ENCODE measurements at regions not wholly inside any gene's neighbourhood (a gene's known extent, or its start where the extent isn't known, plus 50 kb on each side); places are given as distances from the start of the nearest gene placed in this dataset.

DNA sequence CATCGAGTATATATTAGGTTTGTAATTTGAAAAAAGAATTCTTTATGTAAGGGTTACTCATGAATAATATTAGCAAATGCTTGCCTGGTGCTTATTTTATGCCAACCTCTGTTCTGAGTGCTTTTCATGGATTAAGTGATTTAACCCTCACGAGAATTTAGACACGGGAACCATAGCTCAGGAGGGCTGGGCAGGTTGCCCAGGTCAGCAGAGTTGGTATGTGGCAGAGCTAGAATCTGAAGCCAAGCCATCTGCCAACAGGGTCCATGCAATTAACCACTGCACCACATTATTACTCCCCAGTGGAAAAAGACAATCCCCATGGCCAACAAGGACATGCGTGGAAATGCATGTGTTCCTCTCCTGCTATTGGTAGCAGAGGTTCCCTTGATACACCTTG, 345.6 kb downstream of the CDC5L start:
- H3K9ac ChIP-seq (ENCODE audit: low read length), result no peak overlapping the region
- TF ChIP-seq RAD21 (conservative IDR thresholded peaks at IDR 0.05) (no peak), REST (IDR thresholded peaks at IDR 0.05; ENCODE audit: borderline replicate concordance) (no peak), EZH2 (IDR thresholded peaks at IDR 0.05; ENCODE audit: borderline replicate concordance, insufficient read depth, low read length, poor library complexity, severe bottlenecking) (no peak), POLR2AphosphoS5 (IDR thresholded peaks at IDR 0.05) (no peak), SMC3 (conservative IDR thresholded peaks at IDR 0.05; ENCODE audit: poor library complexity) (no peak), EP300 (conservative IDR thresholded peaks at IDR 0.05; ENCODE audit: poor library complexity, severe bottlenecking) (no peak), TAF1 (IDR thresholded peaks at IDR 0.05; ENCODE audit: low read depth) (no peak)
- TF ChIP-seq, protein P1, sequence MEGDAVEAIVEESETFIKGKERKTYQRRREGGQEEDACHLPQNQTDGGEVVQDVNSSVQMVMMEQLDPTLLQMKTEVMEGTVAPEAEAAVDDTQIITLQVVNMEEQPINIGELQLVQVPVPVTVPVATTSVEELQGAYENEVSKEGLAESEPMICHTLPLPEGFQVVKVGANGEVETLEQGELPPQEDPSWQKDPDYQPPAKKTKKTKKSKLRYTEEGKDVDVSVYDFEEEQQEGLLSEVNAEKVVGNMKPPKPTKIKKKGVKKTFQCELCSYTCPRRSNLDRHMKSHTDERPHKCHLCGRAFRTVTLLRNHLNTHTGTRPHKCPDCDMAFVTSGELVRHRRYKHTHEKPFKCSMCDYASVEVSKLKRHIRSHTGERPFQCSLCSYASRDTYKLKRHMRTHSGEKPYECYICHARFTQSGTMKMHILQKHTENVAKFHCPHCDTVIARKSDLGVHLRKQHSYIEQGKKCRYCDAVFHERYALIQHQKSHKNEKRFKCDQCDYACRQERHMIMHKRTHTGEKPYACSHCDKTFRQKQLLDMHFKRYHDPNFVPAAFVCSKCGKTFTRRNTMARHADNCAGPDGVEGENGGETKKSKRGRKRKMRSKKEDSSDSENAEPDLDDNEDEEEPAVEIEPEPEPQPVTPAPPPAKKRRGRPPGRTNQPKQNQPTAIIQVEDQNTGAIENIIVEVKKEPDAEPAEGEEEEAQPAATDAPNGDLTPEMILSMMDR (IDR thresholded peaks at IDR 0.05; ENCODE audit: poor library complexity, severe bottlenecking), result no peak

GRCh38 chr6:44733868-44734267, 346.4 kb downstream of the CDC5L start:
- Histone ChIP-seq H3K4me2 (ENCODE audit: low read length) (no peak overlapping the region), H3K27me3 (ENCODE audit: insufficient read depth, low read depth, low read length) (no peaks in the 10 kb centered on the region), H2AFZ (ENCODE audit: low read depth, low read length) (no peak overlapping the region), H3K4me3 (ENCODE audit: low read length) (no peak overlapping the region), H4K20me1 (ENCODE audit: insufficient read depth) (no peaks in the 10 kb centered on the region), H3F3A (ENCODE audit: insufficient read depth, low read length, poor library complexity, severe bottlenecking) (no peaks in the 10 kb centered on the region), H3K27ac (ENCODE audit: low read length) (no peak overlapping the region), H3K36me3 (ENCODE audit: insufficient read depth, low read length) (no peaks in the 10 kb centered on the region), H3K9me2 (ENCODE audit: insufficient read depth, low read length) (no peaks in the 10 kb centered on the region), H3K9ac (ENCODE audit: low read length) (no peak overlapping the region), H3K9me3 (ENCODE audit: low read length) (no peaks in the 10 kb centered on the region), H3K79me2 (replicated peaks; ENCODE audit: insufficient read depth, low read length) (no peaks in the 10 kb centered on the region)
- TF ChIP-seq SMC3 (conservative IDR thresholded peaks at IDR 0.05; ENCODE audit: poor library complexity) (no peak), TAF1 (IDR thresholded peaks at IDR 0.05; ENCODE audit: low read depth) (no peak), POLR2AphosphoS5 (IDR thresholded peaks at IDR 0.05) (no peak), RAD21 (conservative IDR thresholded peaks at IDR 0.05) (no peak), MXI1 (conservative IDR thresholded peaks at IDR 0.05; ENCODE audit: poor library complexity, severe bottlenecking) (no peak), EP300 (conservative IDR thresholded peaks at IDR 0.05; ENCODE audit: poor library complexity, severe bottlenecking) (no peak), EZH2 (IDR thresholded peaks at IDR 0.05; ENCODE audit: borderline replicate concordance, insufficient read depth, low read length, poor library complexity, severe bottlenecking) (no peak), REST (IDR thresholded peaks at IDR 0.05; ENCODE audit: borderline replicate concordance) (no peak)
- TF ChIP-seq, protein P1 (IDR thresholded peaks at IDR 0.05; ENCODE audit: poor library complexity, severe bottlenecking), result no peak

More for the DNA sequence above, 345.6 kb downstream of the CDC5L start:
- Histone ChIP-seq H3K4me2 (ENCODE audit: low read length) (no peak overlapping the region), H3K27ac (ENCODE audit: low read length) (no peak overlapping the region), H4K20me1 (ENCODE audit: insufficient read depth) (no peaks in the 10 kb centered on the region), H3K36me3 (ENCODE audit: insufficient read depth, low read length) (no peaks in the 10 kb centered on the region), H3K27me3 (ENCODE audit: insufficient read depth, low read depth, low read length) (no peaks in the 10 kb centered on the region), H3K4me3 (ENCODE audit: low read length) (no peak overlapping the region), H3K9me2 (ENCODE audit: insufficient read depth, low read length) (no peaks in the 10 kb centered on the region), H2AFZ (ENCODE audit: low read depth, low read length) (no peak overlapping the region), H3F3A (ENCODE audit: insufficient read depth, low read length, poor library complexity, severe bottlenecking) (no peaks in the 10 kb centered on the region), H3K79me2 (replicated peaks; ENCODE audit: insufficient read depth, low read length) (no peaks in the 10 kb centered on the region), H3K9me3 (ENCODE audit: low read length) (no peaks in the 10 kb centered on the region)

Data from neural cell (in vitro differentiated cells).